HUES48 (cell line): ENCODE measurements at regions not wholly inside any gene's neighbourhood (a gene's known extent, or its start where the extent isn't known, plus 50 kb on each side); places are given as distances from the start of the nearest gene placed in this dataset.
"Not testable (repeated sequence)": the region's sequence is repeated elsewhere in the genome, so short reads cannot be mapped to it uniquely, and the experiment has no call there.

ENCODE experiments used
- H3K27ac ChIP-seq: one replicate; pipeline ENCODE4 v1.7.0; 2013; ENCODE audit warnings: low read depth, low read length, inconsistent platforms
- H3K27me3 ChIP-seq: 2 replicates; pipeline ENCODE4 v1.6.1; 2013; ENCODE audit warnings: mild to moderate bottlenecking, low read length; ENCODE audit not compliant: control insufficient read depth, insufficient read depth
- H3K36me3 ChIP-seq: 2 replicates; pipeline ENCODE4 v1.6.1; 2013; ENCODE audit warnings: low read length; ENCODE audit not compliant: control insufficient read depth, insufficient read depth
- H3K4me1 ChIP-seq: 2 replicates; pipeline ENCODE4 v1.6.1; 2013; ENCODE audit warnings: mild to moderate bottlenecking, low read length; ENCODE audit not compliant: control insufficient read depth, insufficient read depth
- H3K4me3 ChIP-seq: 2 replicates; pipeline ENCODE4 v1.5.1; 2013; ENCODE audit warnings: mild to moderate bottlenecking, low read depth, low read length
- H3K9ac ChIP-seq: 2 replicates; pipeline ENCODE4 v1.6.1; 2013; ENCODE audit warnings: mild to moderate bottlenecking, low read depth, low read length, moderate library complexity
- H3K9me3 ChIP-seq: 2 replicates; pipeline ENCODE4 v1.6.1; 2013; ENCODE audit warnings: low read length; ENCODE audit not compliant: control insufficient read depth, insufficient read depth

GRCh38 chr1:199930067-199930466 lies 97.4 kb upstream of the NR5A2 start:
- not testable (repeated sequence) for H3K9me3 ChIP-seq, H3K4me1 ChIP-seq, H3K36me3 ChIP-seq, H3K27me3 ChIP-seq, H3K27ac ChIP-seq, H3K9ac ChIP-seq, H3K4me3 ChIP-seq

GRCh38 chr1:199931666-199932377 lies 95.7 kb upstream of the NR5A2 start:
- no peak overlapping the region for H3K9ac ChIP-seq
- H3K27ac ChIP-seq: no peak overlapping the region
- H3K9me3 ChIP-seq: no peaks in the 10 kb centered on the region
- no peaks in the 10 kb centered on the region for H3K36me3 ChIP-seq
- H3K4me3 ChIP-seq: no peak overlapping the region
- H3K27me3 ChIP-seq: no peaks in the 10 kb centered on the region
- no peaks in the 10 kb centered on the region for H3K4me1 ChIP-seq

GRCh38 chr1:199932462-199932861 lies 95.0 kb upstream of the NR5A2 start:
- Histone ChIP-seq H3K36me3 (no peaks in the 10 kb centered on the region), H3K4me1 (no peaks in the 10 kb centered on the region), H3K4me3 (no peak overlapping the region), H3K27me3 (no peaks in the 10 kb centered on the region), H3K27ac (no peak overlapping the region), H3K9ac (no peak overlapping the region), H3K9me3 (no peaks in the 10 kb centered on the region)

GRCh38 chr1:199936441-199936840 lies 91.1 kb upstream of the NR5A2 start:
- no peaks in the 10 kb centered on the region for H3K4me1 ChIP-seq
- H3K9me3 ChIP-seq: no peaks in the 10 kb centered on the region
- H3K4me3 ChIP-seq: no peak overlapping the region
- no peaks in the 10 kb centered on the region for H3K36me3 ChIP-seq
- H3K27me3 ChIP-seq: no peaks in the 10 kb centered on the region
- H3K27ac ChIP-seq: no peak overlapping the region
- no peak overlapping the region for H3K9ac ChIP-seq

- Histone ChIP-seq H3K9ac (no peak overlapping the region), H3K4me3 (no peak overlapping the region), H3K36me3 (no peaks in the 10 kb centered on the region), H3K27ac (no peak overlapping the region), H3K4me1 (no peaks in the 10 kb centered on the region), H3K27me3 (no peaks in the 10 kb centered on the region), H3K9me3 (no peaks in the 10 kb centered on the region)
These were observed 90.3 kb upstream of the NR5A2 start for GRCh38 chr1:199937161-199937560.

DNA sequence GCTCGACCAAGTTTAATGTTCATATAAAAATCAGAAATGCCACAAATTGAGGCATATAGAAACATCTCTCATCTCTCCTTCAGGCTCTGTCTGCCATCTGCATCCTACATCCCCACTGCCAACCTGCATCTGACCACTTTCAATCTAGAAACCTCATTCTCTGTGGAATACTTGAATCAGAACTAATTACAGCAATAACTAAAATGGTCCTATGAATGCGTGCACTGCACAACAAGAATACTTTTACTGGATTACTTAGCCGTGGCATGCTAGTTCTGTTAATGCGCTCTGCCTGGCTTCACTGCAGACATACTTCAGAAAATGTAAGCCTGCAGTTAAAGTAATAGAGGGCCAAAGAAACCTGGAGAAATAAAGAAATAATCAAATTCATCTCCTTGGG lies 89.8 kb upstream of the NR5A2 start:
- Histone ChIP-seq H3K36me3 (no peaks in the 10 kb centered on the region), H3K9ac (no peak overlapping the region), H3K27me3 (no peaks in the 10 kb centered on the region), H3K27ac (no peak overlapping the region), H3K4me3 (no peak overlapping the region), H3K4me1 (no peaks in the 10 kb centered on the region), H3K9me3 (no peaks in the 10 kb centered on the region)

DNA sequence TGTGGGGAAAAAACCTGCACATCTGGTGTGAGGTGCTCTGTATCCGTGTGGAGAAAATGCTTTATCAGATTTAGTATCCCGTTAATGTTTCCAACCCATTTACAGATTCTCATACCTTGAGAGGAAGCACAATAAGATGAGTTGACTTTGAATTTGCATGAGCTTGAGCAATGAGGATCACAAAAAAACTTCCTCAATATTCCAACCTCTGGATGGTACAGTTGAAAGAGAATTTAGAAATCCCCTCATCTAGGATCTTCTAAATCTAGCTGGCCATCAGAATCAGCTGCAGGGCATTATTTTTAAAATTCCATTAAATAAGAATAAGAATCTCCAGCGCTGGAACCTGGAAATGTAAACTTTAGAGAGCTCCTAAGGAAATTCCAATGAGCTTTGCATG lies 82.5 kb upstream of the NR5A2 start:
- no peaks in the 10 kb centered on the region for H3K27me3 ChIP-seq
- no peak overlapping the region for H3K9ac ChIP-seq
- no peak overlapping the region for H3K4me3 ChIP-seq
- H3K9me3 ChIP-seq: no peaks in the 10 kb centered on the region
- H3K27ac ChIP-seq: no peak overlapping the region
- no peaks in the 10 kb centered on the region for H3K36me3 ChIP-seq
- H3K4me1 ChIP-seq: no peaks in the 10 kb centered on the region

- no peaks in the 10 kb centered on the region for H3K27me3 ChIP-seq
- H3K9me3 ChIP-seq: no peaks in the 10 kb centered on the region
- H3K9ac ChIP-seq: no peak overlapping the region
- H3K36me3 ChIP-seq: no peaks in the 10 kb centered on the region
- H3K27ac ChIP-seq: no peak overlapping the region
- H3K4me1 ChIP-seq: no peaks in the 10 kb centered on the region
- no peak overlapping the region for H3K4me3 ChIP-seq
These were observed 81.9 kb upstream of the NR5A2 start for GRCh38 chr1:199945591-199945990.

DNA sequence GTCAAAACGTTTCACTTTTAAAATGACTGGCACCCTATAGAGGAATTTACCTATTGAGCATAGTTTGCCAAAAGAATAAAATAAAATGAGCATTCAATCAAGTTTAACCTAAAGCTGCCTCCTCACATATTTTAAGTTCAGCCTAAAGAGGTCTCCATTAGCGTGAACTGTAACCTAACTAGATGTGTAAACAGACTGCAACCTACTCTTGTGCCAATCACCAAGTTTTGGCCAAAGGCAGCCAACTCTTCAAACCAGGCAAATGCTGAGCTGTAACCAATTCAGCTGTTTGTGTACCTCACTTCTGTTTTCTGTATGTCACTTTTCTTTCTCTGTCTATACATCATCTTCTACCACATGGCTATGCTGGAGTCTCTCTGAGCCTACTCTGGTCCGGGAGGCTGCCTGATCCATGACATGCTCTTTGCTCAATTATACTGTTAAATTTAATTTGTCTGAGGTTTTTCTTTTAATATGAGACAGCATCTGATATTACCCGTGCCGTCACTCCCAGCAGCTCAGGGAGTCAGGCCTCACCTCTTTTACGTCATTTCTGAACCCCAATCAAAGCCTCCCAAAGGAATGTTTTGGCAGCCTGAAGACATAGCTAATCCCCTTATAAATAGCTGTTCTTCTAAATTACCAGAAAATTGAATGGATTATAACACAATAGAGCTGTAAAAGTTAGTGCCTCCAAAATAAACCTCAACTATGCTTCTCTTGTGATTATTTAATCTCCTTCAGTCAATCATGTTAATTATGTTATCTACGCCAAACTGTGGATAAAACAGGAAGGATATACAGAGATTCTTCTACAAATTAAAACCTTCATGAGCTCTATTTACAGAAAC lies 81.0 kb upstream of the NR5A2 start:
- Histone ChIP-seq H3K27ac (no peak overlapping the region), H3K36me3 (no peaks in the 10 kb centered on the region), H3K4me3 (no peak overlapping the region), H3K9ac (no peak overlapping the region), H3K9me3 (no peaks in the 10 kb centered on the region), H3K4me1 (no peaks in the 10 kb centered on the region), H3K27me3 (no peaks in the 10 kb centered on the region)

- Histone ChIP-seq H3K9ac (no peak overlapping the region), H3K36me3 (no peaks in the 10 kb centered on the region), H3K27ac (no peak overlapping the region), H3K9me3 (no peaks in the 10 kb centered on the region), H3K27me3 (no peaks in the 10 kb centered on the region), H3K4me3 (no peak overlapping the region), H3K4me1 (no peaks in the 10 kb centered on the region)
These were observed 78.8 kb upstream of the NR5A2 start for GRCh38 chr1:199948587-199949280.

DNA sequence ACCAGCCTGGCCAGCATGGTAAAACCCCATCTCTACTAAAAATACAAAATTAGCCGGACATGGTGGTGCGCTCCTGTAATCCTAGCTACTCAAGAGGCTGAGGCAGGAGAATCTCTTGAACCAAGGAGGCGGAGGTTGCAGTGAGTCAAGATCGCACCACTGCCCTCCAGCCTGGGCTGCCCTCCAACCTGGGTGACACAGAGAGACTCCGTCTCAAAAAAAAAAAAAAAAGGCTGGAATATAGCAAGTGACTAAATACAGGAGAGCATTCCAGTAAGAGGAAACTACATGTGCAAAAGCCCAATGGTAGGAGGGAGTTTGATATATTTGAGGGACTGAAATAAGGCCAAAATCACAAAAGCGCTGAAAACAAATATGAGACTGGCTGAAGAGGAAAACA lies 76.5 kb upstream of the NR5A2 start:
- not testable (repeated sequence) for H3K36me3 ChIP-seq, H3K27ac ChIP-seq, H3K9ac ChIP-seq, H3K9me3 ChIP-seq, H3K4me1 ChIP-seq, H3K4me3 ChIP-seq, H3K27me3 ChIP-seq
